HL-60/S4 (cell line): ENCODE measurements at regions not wholly inside any gene's neighbourhood (a gene's known extent, or its start where the extent isn't known, plus 50 kb on each side); places are given as distances from the start of the nearest gene placed in this dataset.

Source experiments
- in situ Hi-C: fragments of 300-500 bp; cut with MboI; formaldehyde crosslinking; loops from 2 replicates; pipeline ENCODE4 v1.14.3; 2022; ENCODE audit warnings: low sequenced_read_pairs

- in situ Hi-C loops: no loop called here
Measured at GRCh38 chr22:34969001-34969790, 96.8 kb upstream of the ISX start.

- in situ Hi-C loops: no loop called here
Measured at GRCh38 chr22:34971456-34971855, 94.5 kb upstream of the ISX start.

- in situ Hi-C loops: no loop called here
Measured at GRCh38 chr22:34972191-34972897, 93.6 kb upstream of the ISX start.

GRCh38 chr22:34973016-34973415 is 92.9 kb upstream of the ISX start:
- in situ Hi-C loops: no loop called here

- in situ Hi-C loops: no loop called here
Measured at GRCh38 chr22:34973926-34974325, 92.0 kb upstream of the ISX start.

GRCh38 chr22:34975721-34976120 is 90.2 kb upstream of the ISX start:
- in situ Hi-C loops: no loop called here

- in situ Hi-C loops: no loop called here
Measured at GRCh38 chr22:34976474-34976873, 89.5 kb upstream of the ISX start.

- in situ Hi-C loops: no loop called here
Measured at GRCh38 chr22:34976886-34977285, 89.1 kb upstream of the ISX start.

- in situ Hi-C loops: no loop called here
Measured at GRCh38 chr22:34986523-34986922, 79.4 kb upstream of the ISX start.

GRCh38 chr22:34992672-34993071 is 73.3 kb upstream of the ISX start:
- in situ Hi-C loops: no loop called here

GRCh38 chr22:34993548-34993947 is 72.4 kb upstream of the ISX start:
- in situ Hi-C loops: no loop called here

- in situ Hi-C loops: no loop called here
Measured at GRCh38 chr22:34997633-34998299, 68.2 kb upstream of the ISX start.

GRCh38 chr22:34998921-34999320 is 67.0 kb upstream of the ISX start:
- in situ Hi-C loops: no loop called here

- in situ Hi-C loops: no loop called here
Measured at GRCh38 chr22:35008213-35008612, 57.7 kb upstream of the ISX start.

- in situ Hi-C loops: no loop called here
Measured at GRCh38 chr22:35010543-35010942, 55.4 kb upstream of the ISX start.

GRCh38 chr22:35014812-35015211 is 51.1 kb upstream of the ISX start:
- in situ Hi-C loops: no loop called here
